Cortex of kidney (tissue), 1 donor: ENCODE measurements at regions not wholly inside any gene's neighbourhood (a gene's known extent, or its start where the extent isn't known, plus 50 kb on each side); places are given as distances from the start of the nearest gene placed in this dataset.
"Not testable (repeated sequence)": the region's sequence is repeated elsewhere in the genome, so short reads cannot be mapped to it uniquely, and the experiment has no call there.

ENCODE experiments used
- DNase-seq: peaks from one replicate; lab custom pipeline; 2025; lab: John Stamatoyannopoulos, UW

DNA sequence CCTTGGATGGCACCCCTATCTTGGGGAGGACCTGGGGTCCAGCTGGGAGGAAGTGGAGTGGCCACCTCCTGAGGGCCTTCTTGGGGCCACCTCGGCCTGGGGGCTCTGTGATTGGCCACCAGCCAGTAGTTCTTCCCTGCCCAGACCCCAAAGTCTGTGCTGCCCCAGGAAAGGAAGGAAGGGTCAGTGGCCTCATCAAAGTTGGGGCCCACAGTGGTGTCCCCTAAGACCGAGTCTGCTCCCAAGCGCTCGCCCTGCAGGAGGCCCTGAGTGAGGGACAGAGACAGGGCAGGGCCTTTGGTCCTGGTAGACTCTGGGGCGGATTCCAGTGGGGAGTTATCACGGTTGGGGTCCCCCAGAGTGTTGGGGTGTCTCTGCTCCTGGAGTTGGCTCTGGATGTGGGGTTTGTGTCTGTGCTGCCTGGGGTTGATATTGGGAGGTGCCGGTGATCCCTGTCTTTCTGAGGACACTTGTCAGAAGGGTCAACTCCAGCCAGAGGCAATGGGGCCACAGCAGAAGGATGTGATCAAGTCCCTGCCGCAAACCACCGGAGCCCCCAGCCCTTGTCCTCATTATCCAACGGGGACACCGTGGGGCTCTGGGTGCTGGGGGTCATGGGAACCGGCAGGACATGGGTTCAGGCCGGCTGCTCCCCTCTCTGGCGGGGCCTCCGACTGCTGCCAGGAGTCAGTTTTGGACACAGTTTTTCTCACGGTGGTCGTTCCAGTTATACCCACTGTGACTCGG, 364.3 kb downstream of the TMEM121 start:
- no peak for DNase-seq

DNA sequence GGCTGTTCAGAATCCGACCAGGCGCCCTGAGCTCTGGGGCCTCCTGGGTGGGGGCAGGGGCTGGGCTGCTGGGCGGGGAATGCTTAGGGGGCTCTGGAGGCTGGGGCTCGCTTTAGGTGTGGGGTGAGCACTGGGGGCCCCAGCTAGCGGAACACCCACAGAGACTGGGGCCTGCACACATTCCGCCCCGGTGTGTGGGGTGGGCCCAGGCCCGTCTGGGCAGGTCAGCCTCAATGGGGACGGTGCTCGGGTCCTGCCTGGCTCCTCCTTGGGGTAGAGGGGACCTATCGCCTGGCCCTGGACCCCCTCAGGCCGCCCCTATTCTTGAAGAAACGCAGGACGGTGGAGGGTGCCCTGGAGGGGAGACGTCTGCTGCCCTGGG, 364.8 kb downstream of the TMEM121 start:
- DNase-seq, result no peak

DNA sequence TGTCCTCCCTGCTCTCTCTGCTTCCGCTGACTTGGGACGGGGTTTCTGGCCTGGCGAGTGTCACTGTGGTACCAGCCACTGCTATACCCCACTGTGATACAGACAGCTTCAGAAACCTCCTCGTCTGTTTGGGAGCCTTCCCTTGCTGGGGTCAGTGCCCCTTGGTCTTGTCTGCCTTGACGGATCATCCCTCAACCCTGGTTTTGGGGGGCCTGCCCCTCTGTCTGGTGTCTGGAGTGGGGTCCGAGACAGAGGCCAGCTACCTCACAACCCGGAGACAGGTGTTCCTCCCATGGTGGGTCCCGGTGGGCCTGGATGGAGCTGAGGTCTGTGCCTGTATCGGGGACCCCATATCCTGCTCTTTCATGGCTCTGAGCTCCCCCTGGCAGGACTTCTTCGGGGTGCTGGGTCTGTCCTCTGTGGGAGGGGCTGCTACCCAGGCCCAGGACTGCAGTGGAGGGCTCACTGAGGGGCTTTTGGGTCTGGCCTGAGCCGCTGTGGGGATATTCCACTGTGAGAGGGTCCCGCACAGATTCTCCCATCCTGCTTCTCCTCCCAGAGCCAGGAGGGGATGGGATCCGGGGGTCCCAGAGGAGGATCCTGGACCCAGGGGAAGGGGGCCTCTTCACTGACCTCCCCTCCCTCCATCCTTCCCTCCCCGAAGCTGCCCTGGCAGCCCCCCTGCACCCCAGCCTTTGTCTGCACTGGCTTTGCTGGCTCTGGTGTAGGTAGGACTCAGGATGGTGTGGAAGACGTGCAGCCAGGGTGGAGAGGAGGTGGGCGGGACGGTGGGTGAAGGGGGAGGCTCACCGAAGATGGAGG, 365.5 kb downstream of the TMEM121 start:
- DNase-seq, result no peak

DNA sequence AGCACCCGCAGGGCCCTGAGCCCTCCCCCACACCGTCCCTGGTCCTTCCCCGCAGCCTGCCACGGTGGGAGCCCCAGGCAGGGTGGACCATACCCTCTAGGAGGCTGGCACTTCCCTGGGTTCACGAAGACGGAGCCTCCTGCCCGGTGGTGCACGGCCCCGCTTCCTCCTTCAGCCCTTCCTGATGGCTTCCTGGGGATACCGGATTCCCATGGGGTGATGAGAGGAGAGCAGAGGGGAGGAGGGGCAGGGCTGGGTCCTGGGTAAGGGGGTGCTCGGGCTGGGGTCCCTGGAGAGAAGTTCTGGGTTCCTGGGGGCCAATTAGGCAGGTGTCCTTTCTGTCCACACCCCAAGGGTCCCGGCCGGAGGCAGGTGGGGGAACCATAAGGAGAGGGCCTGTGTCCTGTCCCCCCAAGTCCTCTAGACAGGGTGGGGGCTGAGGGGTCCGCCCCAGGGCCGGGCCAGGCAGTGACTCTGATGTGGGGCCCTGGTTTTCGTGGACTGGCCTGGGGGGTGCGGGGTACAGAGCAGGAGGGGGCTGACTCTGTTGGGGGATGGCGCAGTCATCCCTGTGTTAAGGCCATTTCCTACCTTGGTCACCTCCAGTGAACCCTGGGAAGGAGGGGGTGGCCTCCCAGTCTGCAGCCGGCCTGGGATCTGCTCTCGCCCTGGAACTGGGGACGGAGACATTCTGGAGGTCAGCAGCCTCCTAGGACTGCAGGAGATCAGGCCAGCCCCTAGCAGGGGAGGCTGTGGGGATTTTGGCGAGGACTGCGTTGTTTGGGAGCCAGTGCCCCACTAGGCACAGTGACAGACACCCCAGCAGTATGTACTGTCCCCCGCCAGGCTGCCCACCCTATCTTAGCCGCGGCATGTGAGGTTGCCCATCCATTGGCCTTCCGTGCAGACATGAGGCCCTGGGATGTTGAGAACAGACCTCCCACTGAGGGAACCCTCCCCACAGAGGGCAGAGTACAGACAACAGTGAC, 366.4 kb downstream of the TMEM121 start:
- not testable (repeated sequence) for DNase-seq

DNA sequence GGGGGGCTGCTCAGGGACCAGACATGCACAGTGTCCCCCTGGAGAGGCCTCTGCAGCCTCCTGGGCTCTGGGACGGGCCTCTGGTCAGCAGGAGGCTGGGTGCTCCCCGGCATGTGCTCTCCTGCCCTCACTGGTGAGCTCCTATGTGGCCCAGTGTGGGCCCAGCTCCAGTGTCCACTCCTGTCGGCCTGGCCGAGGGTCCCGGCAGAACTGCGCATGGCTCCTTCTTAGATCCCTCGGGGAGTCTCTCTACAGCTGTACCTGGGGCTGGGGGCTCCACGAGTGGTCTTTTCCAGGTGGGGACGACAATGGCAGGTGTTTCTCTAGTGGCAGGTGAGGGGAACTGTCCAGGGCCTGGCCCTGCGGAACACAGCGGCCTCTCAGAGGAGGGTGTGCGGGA, 367.3 kb downstream of the TMEM121 start:
- not testable (repeated sequence) for DNase-seq

DNA sequence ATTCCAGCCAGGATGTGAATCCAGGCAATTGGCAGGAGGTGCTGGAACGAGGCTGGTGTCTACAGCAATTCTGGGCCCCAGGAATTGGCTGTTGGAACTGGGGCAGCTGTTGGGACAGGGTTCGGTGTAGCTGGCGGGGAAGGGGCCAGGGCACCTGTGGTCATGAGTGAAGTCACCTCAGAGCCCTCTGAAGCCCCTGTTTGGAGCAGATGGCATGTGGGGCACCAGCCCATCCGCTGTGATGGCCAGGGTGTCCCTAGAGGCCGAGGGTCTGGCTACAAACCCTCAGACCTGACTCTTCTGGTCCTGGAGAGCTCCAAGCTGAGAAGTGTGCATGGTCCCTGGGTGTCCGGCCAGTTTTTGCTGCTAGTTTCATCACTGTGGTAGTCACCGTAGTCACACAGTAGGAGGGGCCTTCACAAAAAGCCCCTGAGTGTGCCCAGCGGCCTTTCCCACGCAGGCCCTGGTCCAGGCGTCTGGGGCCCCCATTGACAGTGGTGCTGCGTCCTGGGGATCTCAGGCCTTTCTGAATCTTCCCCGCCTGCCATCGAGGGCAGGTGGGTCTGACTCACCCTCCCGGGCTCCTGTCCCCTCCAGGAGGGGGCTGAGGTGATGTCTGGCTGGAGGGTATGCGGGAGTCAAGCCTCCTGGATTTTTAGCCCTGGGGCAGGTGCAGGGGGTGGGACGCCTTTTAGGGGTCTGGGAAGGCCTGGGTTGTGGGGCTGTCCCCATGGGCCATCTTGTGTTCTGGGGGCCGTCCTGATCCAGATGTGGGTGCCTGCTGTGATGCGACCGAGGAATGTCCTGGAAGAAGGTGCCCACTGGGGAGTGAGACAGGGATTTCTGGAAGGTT, 368.0 kb downstream of the TMEM121 start:
- DNase-seq, result no peak

DNA sequence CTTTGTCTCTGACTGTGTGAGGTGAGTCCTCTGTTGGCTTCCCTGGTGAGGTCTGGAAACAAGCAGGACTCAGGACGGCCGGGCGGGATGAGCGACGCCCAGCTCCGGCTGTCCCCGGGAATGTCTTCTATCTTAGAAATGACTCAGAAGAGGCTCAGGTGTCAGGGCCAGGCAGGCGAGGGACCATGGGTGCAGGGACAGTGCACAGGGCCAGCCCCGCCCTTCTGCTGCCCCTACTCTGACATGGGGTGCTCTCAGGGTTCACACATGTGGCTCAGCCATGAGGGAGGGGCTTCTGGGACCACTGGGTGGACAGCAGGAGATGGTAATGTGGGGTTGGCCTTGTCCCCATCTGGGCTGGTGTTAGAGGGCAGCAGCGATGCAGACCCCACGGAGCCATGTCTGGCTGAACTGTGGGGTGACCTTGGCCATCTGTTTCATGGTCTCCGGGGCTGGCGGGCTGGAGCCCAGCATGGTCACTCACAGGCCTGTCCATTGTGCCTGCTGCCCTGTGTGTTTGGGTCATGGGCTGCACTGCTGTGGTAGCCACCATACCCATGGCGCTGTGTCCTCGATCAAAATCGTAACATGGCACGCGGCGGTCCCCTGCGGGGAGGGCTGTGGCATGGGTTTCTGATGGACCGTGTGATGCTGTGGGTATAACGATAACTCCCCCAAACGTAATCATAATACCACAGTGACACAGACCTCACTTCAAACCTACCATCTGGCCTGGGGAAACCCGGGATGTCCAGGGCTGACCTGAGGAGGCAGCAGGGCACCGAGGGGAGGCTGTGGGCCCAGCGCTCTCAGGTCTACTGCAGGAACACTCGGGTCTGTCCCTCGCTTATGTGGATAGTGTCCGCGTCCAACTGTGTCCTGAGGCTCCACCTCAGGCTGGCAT, 368.8 kb downstream of the TMEM121 start:
- DNase-seq, result no peak

DNA sequence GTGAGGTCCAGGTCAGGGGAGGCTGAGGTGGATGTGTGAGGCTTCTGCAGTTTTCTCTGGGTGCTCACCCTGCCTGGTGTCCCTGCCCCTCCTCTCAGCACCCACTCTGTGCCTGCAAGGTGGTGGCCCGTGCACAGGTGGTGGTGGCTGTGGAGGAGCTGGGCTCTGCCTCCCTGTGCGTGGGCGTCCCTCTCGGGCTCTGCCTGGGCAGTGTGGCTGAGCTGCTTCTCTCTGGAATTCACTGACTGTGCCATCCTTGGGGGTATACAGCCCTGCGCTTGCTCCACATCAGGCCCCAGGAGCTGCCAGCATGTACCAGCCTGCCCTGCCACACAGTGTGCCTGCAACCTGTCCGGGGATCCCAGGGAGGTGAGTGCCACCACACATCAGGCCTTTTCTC, 369.8 kb downstream of the TMEM121 start:
- not testable (repeated sequence) for DNase-seq

DNA sequence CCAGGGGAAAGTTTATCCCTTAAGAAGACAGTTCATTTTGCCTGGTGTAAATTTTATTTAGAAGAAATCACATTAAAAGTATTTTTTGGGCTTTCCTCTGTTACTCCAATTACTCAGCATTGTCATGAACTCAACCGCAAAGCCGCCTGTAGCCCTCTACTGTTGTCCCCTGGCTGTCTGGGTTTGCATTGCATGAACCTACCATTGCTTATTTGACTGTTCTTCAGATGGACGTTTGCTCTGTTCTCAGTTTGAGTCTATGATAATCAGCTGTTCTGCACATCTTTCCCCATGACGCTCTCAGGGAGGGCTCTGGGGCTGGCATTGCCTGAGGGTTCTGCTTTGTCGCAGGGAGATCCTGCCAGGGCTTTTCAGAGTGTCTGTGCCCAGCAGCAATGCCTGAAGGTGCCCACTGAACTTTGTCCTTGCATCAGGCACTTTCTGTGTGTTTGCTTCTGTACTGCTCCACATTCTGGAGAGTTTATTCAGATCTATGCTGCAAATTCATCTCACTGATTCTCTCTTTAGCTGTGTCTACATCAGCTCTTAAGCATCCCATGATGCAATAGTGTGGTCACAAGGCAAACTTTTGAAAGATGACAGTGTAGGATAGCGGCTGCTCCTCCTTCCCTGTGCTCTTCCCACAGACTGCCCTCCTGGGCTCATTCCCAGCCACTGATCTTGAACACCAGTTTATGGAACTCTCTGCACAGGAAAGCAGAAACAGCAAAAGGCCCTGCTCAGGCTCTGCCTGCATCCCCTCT, 370.8 kb downstream of the TMEM121 start:
- DNase-seq, result not testable (repeated sequence)

DNA sequence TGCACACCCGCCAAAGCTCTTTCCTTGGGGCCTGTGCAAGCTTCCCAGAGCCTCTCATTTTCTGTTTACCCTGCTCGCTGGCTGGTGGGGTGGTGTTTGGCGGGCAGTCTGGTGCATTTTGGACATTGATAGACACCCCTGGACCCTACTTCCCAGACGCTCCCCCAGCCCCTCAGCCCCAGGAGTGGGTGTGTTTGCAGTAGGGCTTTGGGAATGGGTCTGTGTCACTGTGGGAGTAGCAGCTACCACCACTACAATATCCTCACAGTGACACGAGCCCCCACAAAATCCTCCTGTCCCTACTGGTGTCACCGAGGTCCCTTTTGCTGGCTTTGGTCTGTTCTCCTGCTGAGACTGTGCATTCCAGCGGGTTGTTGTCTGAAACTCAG, 371.3 kb downstream of the TMEM121 start:
- DNase-seq, result no peak

DNA sequence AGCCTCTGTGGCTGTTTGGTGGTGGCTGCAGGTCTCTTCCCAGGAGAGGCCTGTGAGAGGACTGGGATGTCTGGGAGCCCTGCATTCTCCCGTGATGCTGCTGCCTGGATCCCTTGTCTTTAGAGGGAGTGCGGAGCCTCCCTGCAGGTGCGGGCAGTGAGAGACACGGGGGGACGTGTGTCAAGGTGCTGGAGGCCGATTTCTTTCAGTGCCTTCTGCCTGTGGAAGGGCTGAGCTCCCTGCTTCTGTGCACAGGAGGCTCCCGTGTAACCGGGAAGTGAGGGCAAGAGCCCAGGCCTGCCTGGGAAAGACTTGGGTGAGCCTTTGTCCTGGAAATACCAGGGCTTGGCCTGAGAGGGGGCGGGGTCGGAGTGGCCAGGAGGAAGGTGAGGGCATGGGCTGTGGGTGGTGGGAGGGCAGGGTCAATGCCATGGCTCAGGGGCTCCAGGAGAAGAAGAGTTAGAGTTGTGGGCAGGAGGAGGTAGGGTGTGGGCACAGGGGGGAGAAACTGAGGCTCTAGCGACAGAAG, 372.2 kb downstream of the TMEM121 start:
- no peak for DNase-seq

DNA sequence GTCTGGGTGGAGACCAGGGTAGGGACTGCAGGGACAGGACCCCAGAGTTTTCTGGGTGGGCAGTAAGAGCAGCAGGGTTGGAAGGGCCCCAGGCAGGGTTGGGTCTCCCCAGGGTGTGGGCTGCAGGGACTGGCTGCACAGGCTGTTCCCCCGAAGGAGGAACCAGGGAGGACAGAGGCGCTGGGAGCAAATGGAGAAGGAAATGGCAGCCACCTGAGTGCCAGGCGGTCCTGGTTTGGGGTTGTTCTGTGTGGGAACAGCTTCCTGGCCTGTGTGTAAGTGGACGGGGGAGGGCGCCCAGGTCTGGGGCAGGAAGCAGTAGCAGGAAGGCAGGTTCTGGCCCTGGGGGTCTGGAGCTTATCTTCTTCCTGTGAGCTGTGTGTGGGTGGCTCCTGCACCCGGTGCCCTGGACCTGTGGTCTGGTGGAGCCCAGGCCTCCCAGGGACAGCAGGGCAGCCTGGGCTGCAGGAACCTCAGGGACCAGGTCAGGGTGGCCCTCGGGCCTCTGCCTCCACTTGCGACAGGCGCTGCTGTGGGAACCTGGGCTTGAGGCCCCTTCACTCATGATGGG, 372.8 kb downstream of the TMEM121 start:
- no peak for DNase-seq

DNA sequence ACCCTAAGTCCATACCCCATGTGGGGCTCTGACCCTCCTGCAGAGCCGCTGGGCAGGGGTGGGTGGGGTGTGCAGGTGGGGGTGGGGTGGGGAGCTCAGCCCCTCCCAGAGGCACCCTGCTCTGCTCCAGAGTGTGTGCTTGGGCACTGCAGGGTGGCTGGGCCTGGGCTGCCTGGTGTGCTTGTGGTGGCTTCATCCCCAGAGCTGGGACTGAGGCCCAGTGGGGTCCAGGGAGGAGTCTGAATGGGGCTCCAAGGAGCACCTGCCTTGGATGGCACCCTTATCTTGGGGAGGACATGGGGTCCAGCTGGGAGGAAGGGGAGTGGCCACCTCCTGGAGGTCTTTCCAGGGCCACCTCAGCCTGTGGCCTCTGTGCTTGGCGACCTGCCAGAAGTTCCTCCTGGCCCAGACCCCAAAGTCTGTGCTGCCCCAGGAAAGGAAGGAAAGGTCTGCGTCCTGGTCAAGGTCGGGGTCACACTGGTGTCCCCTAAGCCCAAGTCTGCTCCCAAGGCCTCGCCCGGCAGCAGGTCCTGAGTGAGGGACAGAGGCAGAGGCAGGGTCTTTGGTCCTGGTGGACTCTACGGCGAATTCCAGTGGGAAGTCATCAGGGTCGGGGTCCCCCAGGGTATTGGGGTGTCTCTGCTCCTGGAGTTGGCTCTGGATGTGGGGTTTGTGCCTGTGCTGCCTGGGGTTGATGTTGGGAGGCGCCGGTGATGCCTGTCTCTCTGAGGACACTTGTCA, 373.4 kb downstream of the TMEM121 start:
- no peak for DNase-seq

DNA sequence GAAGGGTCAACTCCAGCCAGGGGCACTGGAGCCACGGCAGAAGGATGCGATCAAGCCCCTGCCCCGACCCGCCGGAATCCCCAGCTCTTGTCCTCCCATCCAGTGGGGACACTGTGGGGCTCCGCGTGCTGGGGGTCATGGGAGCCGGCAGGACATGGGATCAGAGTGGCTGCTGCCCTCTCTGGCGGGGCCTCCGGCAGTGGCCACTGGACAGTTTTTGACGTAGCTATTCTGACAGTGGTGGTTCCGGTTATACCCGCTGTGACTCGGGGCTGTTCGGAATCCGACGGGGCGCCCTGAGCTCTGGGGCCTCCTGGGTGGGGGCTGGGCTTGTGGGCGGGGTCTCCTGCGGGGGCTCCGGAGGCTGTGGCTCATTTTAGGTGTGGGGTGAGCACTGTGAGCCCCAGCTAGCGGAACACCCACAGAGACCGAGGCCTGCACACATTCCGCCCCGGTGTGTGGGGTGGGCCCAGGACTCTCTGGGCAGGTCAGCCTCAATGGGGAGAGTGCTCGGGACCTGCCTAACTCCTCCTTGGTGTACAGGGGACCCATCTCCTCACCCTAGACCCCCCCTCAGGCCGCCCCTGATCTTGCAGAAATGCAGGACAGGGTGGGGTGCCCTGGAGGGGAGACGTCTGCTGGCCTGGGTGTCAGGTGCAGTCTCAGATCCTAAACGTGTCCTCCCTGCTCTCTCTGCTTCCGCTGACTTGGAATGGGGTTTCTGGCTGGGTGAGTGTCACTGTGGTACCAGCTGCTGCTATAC, 374.2 kb downstream of the TMEM121 start:
- no peak for DNase-seq

DNA sequence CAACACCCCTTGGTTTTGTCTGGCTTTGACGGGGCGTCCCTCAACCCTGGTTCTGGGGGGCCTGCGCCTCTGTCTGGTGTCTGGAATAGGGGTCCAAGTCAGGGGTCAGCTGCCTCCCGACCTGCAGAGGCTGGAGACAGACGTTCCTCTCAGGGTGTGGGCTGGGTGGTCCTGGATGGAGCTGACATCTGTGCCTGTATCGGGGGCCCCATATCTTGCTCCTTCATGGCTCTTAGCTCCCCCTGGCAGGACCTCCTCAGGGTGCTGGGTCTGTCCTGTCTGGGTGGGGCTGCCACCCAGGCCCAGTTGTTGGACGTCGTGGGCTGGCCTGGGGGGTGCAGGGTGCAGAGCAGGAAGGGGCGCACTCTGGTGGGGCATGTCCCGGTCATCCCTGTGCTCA, 374.8 kb downstream of the TMEM121 start:
- DNase-seq, result no peak

DNA sequence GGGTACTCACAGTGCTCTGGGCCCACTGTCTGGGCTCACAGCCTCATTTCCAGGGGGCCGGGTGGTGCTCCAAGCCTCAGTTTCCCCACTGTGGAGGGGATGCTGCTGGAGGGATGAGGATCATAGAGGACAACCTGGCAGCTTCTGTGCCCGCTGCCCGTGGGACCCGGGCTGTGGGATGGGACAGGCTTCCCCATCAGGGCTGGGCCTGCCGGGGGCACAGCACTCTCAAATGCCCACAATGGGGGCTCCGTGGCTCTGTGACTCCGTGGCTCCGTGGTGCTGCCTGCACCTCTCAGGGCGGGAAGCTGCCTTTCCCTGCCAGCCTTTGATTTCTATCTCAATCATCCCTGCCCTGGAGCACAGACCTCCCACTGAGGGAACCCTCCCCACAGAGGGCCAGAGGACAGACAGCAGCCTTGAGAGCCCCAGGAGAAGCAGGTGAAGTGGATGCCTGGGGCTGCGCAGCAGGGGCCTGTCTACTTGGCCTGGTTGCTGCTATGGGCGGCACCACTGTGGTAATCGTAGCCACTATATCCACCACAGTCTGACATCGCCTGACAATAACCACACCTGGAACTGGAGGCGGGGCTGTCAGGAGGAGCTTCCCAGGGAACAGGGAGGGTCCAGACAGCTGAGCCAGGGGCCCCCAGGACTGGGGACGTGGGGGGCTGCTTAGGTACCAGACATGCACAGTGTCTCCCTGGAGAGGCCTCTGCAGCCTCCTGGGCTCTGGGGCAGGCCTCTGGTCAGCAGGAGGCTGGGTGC, 375.9 kb downstream of the TMEM121 start:
- no peak for DNase-seq

DNA sequence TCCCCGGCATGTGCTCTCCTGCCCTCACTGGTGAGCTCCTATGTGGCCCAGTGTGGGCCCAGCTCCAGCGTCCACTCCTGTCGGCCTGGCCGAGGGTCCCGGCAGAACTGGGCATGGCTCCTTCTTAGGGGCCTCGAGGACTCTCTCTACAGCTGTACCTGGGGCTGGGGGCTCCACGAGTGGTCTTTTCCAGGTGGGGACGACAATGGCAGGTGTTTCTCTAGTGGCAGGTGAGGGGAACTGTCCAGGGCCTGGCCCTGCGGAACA, 376.4 kb downstream of the TMEM121 start:
- not testable (repeated sequence) for DNase-seq
